ENCODE measurements at regions not wholly inside any gene's neighbourhood (a gene's known extent, or its start where the extent isn't known, plus 50 kb on each side); places are given as distances from the start of the nearest gene placed in this dataset.

DNA sequence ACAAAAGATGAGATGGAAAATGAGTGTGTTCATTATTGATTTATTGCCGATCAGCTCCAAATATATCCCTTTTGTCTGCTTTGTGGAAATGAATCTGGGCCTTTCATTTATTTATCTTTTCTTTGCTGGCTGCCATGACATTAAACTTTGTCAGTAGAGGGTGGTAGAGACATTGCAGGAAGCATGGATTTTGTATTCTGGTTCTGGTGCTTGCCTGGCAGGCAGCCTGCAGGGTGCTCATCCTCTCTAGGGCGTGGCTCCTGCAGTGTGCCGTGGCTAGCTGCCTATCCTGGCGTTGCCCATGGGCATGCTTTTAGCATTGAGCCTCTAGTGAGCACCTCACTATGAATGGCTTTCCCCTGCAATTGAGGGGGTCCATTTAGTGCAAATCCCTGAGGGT lies 593.1 kb downstream of the RNF144A start:
- no peak overlapping the region for H3K4me3 ChIP-seq (ENCODE audit: low read depth in 1 of 3, low read length in 3 of 3)
- WGBS: 83% methylated on average over 4 of the region's 4 CpGs
- no peaks in the 10 kb centered on the region for H3K9me3 ChIP-seq (ENCODE audit: control insufficient read depth in 4 of 4, low read length in 3 of 4)
- H3K4me1 ChIP-seq (ENCODE audit: control insufficient read depth in 4 of 4, insufficient read depth in 4 of 4, low read length in 3 of 4): no peaks in the 10 kb centered on the region
- no peaks in the 10 kb centered on the region for H3K36me3 ChIP-seq (ENCODE audit: control insufficient read depth in 4 of 4, insufficient read depth in 3 of 4, low read depth in 1 of 4, low read length in 3 of 4)
- H3K27ac ChIP-seq (ENCODE audit: low read depth in 1 of 2, low read length in 2 of 2): no peak overlapping the region
- no peak overlapping the region for H3K9ac ChIP-seq (ENCODE audit: low read depth in 1 of 2, low read length in 2 of 2)
- no peaks in the 10 kb centered on the region for H3K27me3 ChIP-seq (ENCODE audit: control insufficient read depth in 4 of 4, insufficient read depth in 4 of 4, low read length in 3 of 4)
- TF ChIP-seq GABPA (IDR thresholded peaks at IDR 0.05 in 1 of 2, conservative IDR thresholded peaks at IDR 0.05 in 1 of 2) (no peak), TAF1 (conservative IDR thresholded peaks at IDR 0.05) (no peak), HNF4A (conservative IDR thresholded peaks at IDR 0.05) (no peak), ATF3 (IDR thresholded peaks at IDR 0.05) (no peak), FOXA1 (IDR thresholded peaks at IDR 0.05) (no peak), SP1 (IDR thresholded peaks at IDR 0.05) (no peak), RXRA (IDR thresholded peaks at IDR 0.05) (no peak)
- TF ChIP-seq, protein P1, sequence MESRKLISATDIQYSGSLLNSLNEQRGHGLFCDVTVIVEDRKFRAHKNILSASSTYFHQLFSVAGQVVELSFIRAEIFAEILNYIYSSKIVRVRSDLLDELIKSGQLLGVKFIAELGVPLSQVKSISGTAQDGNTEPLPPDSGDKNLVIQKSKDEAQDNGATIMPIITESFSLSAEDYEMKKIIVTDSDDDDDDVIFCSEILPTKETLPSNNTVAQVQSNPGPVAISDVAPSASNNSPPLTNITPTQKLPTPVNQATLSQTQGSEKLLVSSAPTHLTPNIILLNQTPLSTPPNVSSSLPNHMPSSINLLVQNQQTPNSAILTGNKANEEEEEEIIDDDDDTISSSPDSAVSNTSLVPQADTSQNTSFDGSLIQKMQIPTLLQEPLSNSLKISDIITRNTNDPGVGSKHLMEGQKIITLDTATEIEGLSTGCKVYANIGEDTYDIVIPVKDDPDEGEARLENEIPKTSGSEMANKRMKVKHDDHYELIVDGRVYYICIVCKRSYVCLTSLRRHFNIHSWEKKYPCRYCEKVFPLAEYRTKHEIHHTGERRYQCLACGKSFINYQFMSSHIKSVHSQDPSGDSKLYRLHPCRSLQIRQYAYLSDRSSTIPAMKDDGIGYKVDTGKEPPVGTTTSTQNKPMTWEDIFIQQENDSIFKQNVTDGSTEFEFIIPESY (IDR thresholded peaks at IDR 0.05): no peak
- DNase-seq (ENCODE audit: low spot score): no peak

DNA sequence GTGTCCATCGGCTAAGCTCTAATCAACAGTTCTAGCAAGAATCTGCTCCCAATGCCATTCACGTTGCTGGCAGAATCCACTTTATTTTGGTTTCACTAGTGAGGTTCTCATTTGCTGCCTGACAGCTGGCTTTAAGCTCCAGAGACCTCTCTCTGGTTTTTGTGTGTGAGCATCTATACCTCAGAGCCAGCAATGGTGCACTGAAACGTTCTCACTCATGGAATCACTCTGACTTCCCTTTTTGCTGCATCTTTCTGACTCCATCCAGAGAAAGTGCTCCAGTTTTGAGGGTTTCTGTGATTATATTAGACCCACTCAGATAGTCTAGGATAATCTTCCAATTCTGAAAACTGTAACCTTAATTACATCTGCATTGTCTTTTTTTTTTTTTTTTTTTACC lies 596.6 kb downstream of the RNF144A start:
- Histone ChIP-seq H3K9ac (ENCODE audit: low read depth in 1 of 2, low read length in 2 of 2) (no peak overlapping the region), H3K4me1 (ENCODE audit: control insufficient read depth in 4 of 4, insufficient read depth in 4 of 4, low read length in 3 of 4) (no peaks in the 10 kb centered on the region), H3K36me3 (ENCODE audit: control insufficient read depth in 4 of 4, insufficient read depth in 3 of 4, low read depth in 1 of 4, low read length in 3 of 4) (no peaks in the 10 kb centered on the region), H3K27me3 (ENCODE audit: control insufficient read depth in 4 of 4, insufficient read depth in 4 of 4, low read length in 3 of 4) (no peaks in the 10 kb centered on the region), H3K4me3 (ENCODE audit: low read depth in 1 of 3, low read length in 3 of 3) (no peak overlapping the region), H3K27ac (ENCODE audit: low read depth in 1 of 2, low read length in 2 of 2) (no peak overlapping the region), H3K9me3 (ENCODE audit: control insufficient read depth in 4 of 4, low read length in 3 of 4) (no peaks in the 10 kb centered on the region)
- TF ChIP-seq RXRA (IDR thresholded peaks at IDR 0.05): no peak
- TF ChIP-seq YY1 (IDR thresholded peaks at IDR 0.05): no peak
- TF ChIP-seq, protein P2, sequence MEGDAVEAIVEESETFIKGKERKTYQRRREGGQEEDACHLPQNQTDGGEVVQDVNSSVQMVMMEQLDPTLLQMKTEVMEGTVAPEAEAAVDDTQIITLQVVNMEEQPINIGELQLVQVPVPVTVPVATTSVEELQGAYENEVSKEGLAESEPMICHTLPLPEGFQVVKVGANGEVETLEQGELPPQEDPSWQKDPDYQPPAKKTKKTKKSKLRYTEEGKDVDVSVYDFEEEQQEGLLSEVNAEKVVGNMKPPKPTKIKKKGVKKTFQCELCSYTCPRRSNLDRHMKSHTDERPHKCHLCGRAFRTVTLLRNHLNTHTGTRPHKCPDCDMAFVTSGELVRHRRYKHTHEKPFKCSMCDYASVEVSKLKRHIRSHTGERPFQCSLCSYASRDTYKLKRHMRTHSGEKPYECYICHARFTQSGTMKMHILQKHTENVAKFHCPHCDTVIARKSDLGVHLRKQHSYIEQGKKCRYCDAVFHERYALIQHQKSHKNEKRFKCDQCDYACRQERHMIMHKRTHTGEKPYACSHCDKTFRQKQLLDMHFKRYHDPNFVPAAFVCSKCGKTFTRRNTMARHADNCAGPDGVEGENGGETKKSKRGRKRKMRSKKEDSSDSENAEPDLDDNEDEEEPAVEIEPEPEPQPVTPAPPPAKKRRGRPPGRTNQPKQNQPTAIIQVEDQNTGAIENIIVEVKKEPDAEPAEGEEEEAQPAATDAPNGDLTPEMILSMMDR (IDR thresholded peaks at IDR 0.05; ENCODE audit: low read depth, low read length, missing input control): no peak
- TF ChIP-seq, protein P1 (IDR thresholded peaks at IDR 0.05): no peak
- TF ChIP-seq NR2F2 (IDR thresholded peaks at IDR 0.05): no peak
- no peak for TF ChIP-seq RAD21 (IDR thresholded peaks at IDR 0.05)
- TF ChIP-seq GABPA (IDR thresholded peaks at IDR 0.05 in 1 of 2, conservative IDR thresholded peaks at IDR 0.05 in 1 of 2): no peak
- no peak for TF ChIP-seq HNF4A (conservative IDR thresholded peaks at IDR 0.05)
- no peak for TF ChIP-seq EGR1 (IDR thresholded peaks at IDR 0.05; ENCODE audit: low read depth in 2 of 2)
- no peak for TF ChIP-seq ATF3 (IDR thresholded peaks at IDR 0.05)
- TF ChIP-seq SP1 (IDR thresholded peaks at IDR 0.05): no peak
- no peak for TF ChIP-seq HNF4G (IDR thresholded peaks at IDR 0.05)
- TF ChIP-seq FOXA1 (IDR thresholded peaks at IDR 0.05): no peak
- no peak for TF ChIP-seq JUND (IDR thresholded peaks at IDR 0.05)
- DNase-seq (ENCODE audit: low spot score): no peak
- WGBS: 78% methylated on average over 3 of the region's 3 CpGs
